Stimulated activated CD4-positive, alpha-beta T cell treated with anti-CD3 and anti-CD28 coated beads, Interleukin-1b, Interleukin-23, amount 100 ng/mL, for 24 hours (primary cell): ENCODE measurements at regions not wholly inside any gene's neighbourhood (a gene's known extent, or its start where the extent isn't known, plus 50 kb on each side); places are given as distances from the start of the nearest gene placed in this dataset.
"Not testable (repeated sequence)": the region's sequence is repeated elsewhere in the genome, so short reads cannot be mapped to it uniquely, and the experiment has no call there.

Experiments used
- DNase-seq, 4 experiments: peaks; one replicate each; pipeline ENCODE4 v3.0.0-alpha.2; 2020; ENCODE audit warnings: low read depth in 4 of 4, low spot score in 1 of 4

DNA sequence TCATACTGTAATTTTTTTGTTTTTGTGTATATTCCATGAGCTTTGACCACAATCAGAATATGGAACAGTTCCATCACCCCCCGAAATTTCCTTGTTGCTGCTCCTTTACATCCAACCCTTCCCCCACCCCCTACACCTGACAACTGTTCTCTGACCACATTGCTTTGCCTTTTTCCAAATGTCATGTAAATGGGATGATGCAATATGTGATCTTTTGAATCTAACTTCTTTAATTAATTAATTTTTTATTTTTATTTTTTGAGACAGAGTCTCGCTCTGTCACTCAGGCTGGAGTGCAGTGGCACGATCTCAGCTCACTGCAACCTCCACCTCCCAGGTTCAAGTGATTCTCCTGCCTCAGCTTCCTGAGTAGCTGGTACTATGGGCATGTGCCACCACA lies 192.9 kb upstream of the MYL2 start:
- not testable (repeated sequence) for DNase-seq

GRCh38 chr12:111112311-111113098 lies 192.1 kb upstream of the MYL2 start:
- no peak for DNase-seq

DNA sequence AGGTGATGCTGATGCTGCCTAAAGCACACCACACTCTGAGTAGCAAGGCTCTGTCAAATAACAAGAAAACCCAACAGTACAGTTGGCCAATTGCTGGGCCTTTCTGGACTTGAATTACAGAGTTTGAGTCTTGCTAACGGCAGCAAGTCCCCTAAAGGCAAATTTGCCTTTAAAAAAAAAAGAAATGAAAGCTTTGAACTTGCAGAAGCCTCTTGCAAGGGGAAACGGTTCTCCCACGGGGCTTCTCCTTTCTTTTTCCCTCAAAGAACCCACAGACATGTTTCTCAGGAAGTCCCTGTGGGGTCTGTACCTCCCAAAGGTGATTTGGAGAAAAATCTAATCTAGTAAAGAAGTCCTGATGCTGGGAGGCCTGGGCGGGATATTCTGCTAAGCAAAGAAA lies 191.3 kb upstream of the MYL2 start:
- no peak for DNase-seq

DNA sequence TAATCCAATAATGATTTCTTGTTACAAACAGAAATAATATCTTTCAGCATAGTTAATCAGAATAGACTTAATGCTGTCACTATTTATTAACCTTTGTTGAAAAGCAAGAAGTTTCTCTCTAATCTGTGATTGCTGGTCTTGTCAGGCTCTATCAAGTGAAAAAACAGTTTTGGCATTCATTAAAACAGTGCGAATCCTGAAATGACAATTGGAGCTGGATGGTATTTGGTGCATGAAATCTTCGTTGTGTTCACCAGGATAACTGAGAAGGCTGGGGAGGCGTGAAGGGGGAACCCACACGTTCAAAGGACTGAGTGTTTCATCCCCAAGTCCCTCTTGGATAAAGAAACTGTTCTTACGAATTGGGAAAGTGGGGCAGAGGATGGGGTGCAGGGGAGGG lies 190.2 kb upstream of the MYL2 start:
- no peak for DNase-seq

DNA sequence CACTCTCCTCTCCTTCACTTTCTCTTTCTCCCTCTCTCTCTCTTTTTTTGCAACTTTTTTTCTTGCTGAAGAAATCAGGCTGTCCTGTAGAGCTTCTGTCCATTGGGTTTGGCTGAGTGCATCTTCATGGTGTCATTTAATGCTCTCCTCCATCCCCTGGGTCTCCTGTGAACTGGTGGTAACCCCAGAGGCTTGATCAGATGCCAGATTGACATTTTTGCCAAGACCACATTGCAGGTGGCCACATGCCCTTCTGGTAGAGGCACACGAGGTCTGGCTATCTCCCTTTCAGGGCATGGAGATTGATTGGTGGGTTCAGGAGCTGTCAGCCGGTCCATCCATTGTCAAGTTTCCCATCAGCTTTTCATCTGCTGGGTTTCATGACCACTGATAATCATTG lies 188.3 kb upstream of the MYL2 start:
- no peak for DNase-seq

- no peak for DNase-seq
Measured at GRCh38 chr12:111107392-111108178, 187.2 kb upstream of the MYL2 start.

GRCh38 chr12:111105294-111105693 lies 184.9 kb upstream of the MYL2 start:
- DNase-seq = no peak

DNA sequence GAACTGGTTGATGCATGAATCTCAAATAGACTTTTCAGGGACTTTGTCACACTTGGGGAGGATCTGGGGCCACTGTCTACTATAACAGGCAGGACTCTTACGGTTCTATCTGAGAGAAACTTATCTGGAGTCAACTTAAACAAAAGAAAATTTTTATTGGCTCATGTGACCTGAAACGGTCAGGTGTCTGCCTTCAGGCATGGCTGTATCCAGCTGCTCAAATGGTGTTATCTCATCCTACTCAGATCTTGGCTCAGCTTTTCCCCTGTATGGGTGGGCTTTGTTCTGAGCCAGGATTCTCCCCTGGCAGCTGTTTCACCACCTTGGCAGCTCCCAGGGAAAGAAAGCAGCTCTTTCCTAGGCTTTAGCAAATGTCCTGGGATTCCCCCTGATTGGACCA lies 183.2 kb upstream of the MYL2 start:
- DNase-seq = no peak

GRCh38 chr12:111102102-111102739 lies 181.8 kb upstream of the MYL2 start:
- DNase-seq = no peak

DNA sequence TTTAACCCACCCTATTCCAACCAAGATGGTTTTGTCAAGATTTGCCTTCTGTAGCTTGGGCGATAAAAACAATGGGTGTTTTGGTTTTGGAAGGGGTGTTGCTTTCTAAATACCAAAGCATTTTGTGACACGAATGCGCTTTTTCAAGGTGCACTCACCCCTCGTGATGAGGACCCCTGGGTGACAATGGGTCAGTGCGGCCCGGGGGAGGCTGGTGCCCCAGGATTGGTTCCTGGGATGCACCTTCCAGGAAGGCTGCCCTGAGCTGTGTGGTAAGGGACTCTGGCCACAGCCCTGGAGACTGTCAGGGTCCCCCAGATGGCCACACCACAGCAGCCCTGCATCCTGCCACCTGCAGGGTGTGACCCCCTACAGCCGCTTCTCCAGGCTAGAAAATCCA lies 180.6 kb upstream of the MYL2 start:
- no peak for DNase-seq

DNA sequence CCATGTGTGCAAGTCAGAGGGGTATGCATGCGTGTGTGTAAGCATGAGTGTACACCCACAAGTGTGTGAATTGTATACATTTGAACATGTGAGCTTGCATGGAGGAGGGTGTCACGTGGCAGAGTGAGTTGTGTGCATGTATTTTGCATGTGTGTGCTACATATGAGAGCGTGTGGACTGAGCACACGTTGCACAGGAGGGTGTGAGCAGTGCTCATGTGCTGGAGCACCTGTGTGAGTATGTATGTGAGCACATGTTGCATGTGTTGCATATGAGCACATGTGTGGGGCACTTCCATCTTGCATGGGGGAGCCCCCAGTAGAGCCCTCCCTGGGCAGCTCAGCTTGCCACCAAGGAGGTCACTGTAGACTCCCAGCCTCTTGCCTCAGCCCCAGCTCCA lies 180.2 kb upstream of the MYL2 start:
- no peak for DNase-seq

DNA sequence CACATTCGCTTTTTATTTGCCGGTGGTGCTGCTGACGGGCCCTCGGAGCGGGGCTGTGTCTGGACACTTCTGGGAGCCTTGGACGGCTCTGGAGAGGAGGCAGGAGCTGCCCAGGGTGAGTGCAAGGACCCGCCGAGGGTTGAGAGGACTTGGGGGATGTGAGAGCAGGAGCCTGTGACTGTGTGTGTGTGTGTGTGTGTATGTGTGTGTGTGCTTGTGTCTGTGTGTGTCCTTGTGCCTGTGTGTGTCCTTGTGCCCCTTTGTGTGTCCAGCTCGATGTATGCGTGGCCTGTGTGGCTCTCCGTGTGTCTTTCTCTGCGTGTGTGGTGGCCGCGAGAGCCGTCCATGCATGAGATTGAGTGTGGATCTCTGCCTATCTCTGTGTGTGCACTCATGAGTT lies 179.6 kb upstream of the MYL2 start:
- DNase-seq = no peak

DNA sequence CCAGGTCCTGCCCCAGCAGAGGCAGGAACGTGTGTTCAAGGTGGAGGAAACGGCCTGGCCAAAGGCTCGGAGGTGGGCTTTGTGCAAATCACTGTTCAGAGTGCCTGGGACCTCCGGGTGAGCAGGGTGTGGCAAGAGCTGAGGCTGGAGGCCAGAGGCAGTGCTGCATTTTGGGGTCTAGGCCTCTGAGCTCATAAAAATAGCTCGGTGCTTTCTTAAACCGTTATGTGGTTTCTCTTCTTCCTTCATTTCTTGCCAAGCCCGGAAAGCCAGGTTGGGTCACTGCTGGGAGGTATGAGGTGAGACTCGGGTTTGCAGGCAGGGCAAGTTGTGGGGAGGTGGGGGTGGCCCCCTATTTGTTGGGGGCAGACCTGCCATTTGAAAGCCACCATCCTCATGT lies 178.8 kb upstream of the MYL2 start:
- no peak for DNase-seq

DNA sequence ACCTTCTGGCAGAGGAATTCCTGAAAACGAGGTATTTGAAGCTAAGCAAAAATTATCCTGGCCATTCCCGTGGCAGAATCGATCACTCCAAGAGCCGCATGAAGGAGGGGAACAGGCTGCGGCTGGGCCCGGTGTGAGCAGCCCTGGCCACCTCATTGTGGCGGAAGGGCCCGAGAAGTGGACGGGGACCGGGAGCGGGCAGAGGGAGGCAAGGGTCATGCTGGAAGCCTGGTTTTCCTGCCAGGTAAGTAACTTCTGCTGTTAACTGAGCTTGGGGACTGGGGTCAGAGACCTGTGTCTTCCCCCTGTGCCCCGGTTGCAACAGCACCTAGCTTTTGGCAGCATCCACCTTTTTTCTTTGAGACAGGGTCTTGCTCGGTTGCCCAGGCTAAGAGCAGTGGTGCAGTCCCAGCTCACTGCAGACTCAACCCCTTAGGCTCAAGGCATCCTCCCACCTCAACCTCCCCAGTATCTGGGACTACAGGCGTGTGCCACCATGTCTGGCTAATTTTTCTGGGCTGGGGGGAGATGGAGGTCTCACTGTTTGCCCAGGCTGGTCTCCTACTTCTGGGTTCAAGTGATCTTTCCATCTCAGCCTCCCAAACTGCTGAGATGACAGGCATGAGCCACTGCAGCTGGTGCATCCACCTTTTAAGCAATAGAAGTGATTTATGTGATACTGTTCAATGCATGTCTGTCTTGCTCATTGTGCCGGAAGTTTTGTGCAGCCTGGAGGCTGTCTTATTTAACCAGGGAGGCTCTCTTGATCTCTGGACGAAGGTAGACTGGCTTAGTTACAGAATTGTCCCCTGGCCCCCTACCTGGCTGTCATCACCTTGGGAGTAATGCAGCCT lies 174.0 kb upstream of the MYL2 start:
- DNase-seq = no peak

DNA sequence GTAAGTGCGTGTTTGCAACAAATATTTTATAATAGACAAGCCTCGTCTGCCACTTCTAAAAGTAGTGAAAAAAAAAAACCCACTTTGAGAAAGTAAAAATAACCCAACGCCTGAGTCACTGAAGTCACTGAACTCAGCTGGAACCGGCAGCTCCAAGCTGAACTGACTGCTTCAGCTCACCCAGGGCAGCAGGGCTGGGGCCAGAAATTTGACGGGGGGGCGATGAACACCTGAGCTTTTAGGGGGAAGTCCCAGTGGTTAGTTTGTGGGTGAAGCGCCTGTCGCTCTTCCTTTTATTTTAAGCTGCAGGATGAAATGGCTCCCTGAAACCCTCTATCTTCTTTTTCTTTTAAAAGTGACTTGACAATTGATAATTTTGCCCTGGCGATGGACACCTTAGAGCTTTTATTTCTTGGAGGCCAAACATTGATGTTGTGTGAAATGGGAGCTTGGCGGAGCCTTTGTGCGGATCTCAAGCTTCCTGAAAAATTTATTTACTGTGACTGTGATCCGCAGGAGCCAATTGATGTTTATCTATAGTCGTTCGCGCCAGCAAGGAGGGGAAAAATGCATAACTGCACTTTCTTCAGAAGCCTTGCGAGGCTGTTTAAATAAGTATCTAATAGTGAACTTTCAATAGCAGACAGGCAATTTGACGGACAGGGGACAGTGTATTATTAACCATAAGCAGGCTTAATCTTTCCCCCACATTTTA lies 173.2 kb upstream of the MYL2 start:
- DNase-seq = peak in 1 of 4 experiments; percentile 8

DNA sequence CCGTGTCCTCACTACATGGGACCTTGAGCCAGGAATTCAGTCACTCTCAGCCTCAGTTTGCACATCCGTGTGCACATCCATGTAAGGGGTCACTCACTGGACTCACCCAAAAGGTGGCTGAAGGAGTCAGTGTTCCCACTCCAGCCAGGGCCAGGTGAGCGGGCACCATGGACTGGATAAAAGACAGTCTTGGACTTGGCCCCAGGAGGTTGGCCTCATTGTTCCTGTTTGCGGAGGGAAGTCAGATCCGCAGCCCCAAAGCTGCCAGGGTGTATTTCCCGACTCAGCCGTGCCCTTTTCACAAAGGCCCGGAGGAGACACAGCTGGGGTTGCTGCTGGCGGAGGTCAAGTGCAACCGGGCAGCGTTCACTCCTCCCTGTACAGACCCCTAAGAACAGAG lies 170.7 kb upstream of the MYL2 start:
- no peak for DNase-seq

GRCh38 chr12:111089616-111090015 lies 169.2 kb upstream of the MYL2 start:
- DNase-seq = no peak

DNA sequence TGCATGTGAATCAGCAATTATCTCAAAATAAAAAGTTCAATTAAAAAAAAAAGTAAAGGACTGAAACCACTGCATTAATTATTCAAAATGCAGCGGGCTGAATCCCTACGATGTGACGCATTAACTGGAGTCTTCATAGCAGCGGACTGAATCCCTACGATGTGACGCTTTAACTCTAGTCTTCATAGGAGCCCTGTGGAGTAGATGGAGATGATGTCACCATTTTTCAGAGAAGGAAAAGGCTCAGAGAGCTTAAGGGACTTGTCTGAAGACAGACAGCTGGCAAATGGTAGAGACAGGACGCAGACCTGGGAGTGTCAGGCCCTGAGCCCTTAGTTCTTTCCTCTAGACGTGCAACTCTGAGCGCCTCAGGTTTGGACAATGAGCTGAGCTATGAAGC lies 168.0 kb upstream of the MYL2 start:
- DNase-seq = no peak

GRCh38 chr12:111086947-111087700 lies 166.7 kb upstream of the MYL2 start:
- no peak for DNase-seq

DNA sequence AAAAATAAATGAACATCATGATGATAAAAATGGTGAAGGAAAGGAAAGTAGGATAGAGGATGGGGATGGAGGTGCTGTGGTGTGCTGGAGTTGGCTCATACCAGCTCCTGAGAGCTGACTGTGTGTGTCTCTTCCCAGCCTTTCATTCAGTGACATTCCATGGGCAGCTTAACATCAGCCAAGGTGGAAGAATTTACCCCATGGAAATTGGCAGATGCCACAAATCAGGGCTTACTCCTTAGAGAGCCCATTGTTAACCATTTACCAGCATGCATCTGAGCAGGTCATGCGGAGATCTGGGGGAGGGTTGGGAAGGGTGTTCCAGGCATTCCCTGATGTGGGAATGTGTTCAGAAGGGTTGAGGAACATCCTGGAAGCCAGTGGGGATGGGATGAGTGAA lies 164.7 kb upstream of the MYL2 start:
- DNase-seq = no peak
